ENCODE measurements at regions not wholly inside any gene's neighbourhood (a gene's known extent, or its start where the extent isn't known, plus 50 kb on each side); places are given as distances from the start of the nearest gene placed in this dataset.

DNA sequence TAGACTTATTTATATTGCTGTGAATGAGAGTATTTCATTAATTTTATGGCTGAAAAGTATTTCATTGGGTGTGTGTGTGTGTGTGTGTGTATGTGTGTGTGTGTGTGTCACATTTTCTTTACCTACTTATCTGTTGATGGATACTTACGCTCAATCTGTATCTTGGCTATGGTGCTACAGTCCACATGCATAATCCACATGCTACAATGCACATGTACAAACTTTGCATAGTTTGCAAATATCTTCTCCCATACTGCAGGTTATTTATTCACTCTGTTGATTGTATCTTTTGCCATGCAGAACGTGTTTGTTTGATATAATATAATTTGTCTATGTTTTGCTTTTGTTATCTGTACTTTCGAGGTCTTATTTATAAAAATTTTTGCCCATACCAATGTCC is 167.8 kb downstream of the RAB28 start:
- DNase-seq (ENCODE audit: low read depth): no peak

- DNase-seq (ENCODE audit: low read depth): no peak
Observed at GRCh38 chr4:13313856-13314255, 170.3 kb downstream of the RAB28 start.

GRCh38 chr4:13312264-13312663 is 171.9 kb downstream of the RAB28 start:
- no peak for DNase-seq (ENCODE audit: low read depth)

DNA sequence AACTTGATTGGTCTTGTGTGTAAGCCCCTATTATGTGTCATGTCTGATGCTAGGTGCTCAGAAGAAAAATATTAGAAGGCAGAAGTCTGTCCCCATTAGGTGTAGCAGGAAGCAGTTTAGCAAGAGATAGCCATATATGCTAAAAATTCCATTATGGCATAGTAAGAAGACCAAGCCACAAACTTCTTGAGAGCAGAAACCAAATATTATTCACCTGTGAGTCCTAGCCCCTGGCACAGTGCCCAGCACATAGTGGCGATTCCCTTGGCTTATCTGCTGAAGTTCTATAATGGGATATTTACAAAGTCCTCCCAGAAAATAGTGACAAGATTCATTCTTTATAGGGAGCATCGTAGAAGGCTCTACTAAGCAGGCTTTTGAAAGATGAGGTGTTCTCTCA is 174.4 kb downstream of the RAB28 start:
- DNase-seq (ENCODE audit: low read depth): no peak

DNA sequence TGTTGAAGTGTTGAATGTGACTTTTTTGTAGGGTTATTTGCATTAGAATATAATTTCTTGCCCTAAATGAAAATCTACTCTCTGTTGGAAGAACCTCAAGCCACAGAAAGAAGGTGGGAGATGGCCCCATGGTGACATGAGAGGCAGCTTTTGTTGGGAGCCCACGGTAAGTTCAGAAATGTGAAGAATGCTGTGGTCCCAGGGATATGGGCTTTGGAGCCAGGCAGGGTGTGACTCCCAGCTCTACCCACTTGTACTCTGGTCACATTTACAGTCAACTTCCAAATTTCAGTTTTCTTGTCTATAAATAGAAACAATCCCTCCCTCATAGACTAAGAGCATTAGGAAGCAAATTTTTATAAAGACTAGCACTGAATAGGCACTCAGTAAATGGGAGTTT is 177.8 kb downstream of the RAB28 start:
- no peak for DNase-seq (ENCODE audit: low read depth)

DNA sequence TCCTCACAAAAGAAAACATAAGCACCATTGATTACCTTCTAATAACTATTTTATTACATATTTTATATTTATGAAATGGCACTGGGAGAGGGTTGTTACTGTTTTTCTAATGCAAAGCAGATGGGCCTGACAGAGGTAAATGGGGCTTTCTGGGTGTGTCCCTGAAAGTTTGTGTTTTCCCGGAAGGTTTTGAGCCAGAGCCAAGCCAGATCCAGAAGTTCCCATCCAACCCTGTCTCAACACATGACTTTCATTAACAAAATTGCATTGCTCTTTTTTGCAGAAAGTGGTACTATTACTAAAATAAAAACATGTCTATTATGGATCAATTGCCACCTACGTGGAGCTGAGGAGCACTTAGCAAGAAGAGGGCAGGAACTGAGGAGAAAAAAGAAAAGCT is 181.3 kb downstream of the RAB28 start:
- no peak for DNase-seq (ENCODE audit: low read depth)

DNA sequence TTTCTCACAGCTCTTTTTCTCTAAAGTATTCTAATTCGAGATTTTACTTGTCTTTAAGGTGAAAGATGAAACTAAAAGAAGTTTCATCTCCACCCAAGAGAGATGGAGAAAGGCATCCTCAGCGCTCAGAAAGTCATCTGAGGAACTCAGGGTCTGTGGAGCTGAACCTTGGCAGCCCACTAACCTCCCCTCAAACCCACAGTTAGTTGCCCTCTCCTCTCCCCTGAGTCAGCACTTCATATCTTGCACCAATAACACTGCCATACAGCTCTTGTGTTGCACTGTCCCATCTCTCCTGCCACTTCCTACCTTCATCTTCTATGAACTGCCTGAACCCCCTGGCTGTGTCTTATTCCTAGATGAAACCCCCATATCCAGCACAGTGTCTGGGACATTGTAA is 184.8 kb downstream of the RAB28 start:
- no peak for DNase-seq (ENCODE audit: low read depth)

- DNase-seq (ENCODE audit: low read depth): no peak
Observed at GRCh38 chr4:13298655-13299054, 185.5 kb downstream of the RAB28 start.

DNA sequence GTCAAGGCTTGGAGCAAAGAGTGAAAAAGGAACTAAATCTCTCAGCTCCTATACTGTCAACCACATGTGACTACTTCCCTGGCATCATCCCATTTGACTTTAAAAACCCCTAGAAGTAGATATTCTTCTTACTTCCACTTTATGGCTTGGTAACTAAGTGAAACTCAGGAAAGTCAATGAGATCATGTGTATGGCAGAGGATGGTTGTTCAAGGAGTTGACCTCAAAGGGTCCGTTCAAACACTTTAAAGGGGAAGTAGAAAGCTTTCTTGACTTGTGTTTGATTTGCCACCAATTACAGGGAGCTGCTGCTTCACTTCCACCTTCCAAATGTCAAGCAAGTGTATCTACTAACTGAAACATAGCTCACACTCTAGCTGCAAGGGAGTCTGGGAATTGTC is 187.2 kb downstream of the RAB28 start:
- no peak for DNase-seq (ENCODE audit: low read depth)

GRCh38 chr4:13294961-13295605 is 189.1 kb downstream of the RAB28 start:
- no peak for DNase-seq (ENCODE audit: low read depth)

DNA sequence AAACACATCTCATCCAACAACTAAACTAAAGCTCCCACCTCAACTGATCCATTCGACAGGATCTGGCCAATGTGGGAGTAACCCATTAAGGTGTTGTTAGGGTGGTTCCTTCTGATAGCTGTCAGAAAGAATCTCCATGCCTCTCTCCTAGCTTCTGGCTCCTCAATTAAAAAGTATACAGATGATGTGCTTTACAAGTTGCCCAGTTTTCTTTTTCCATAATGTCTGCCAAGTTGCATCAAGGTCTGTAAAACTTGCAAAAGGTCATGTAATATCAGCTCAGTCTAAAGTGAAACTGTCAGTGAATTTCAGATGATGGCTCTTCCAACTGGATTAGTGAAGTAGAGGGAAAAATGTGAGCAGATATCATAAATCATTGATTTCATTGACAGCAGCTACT is 191.8 kb downstream of the RAB28 start:
- DNase-seq (ENCODE audit: low read depth): no peak

DNA sequence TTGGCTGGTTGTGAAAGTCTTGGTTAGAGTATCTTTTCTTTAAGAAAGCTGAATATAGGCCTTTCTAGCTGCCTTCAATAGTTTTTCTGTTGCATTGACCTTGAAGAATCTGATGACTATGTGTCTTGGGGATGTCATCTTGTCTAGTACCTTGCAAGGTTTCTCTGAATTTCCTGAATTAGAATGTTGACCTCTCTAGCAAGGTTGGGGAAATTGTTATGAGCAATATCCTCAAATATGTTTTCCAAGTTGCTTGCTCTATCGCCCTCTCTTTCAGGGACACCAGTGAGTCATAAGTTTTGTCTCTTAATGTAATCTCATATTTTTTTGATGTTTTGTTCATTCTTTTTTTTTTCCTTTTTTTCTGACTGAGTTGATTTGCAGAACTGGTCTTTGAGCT is 194.7 kb downstream of the RAB28 start:
- DNase-seq (ENCODE audit: low read depth): no peak

GRCh38 chr4:13285336-13285735 is 198.8 kb downstream of the RAB28 start:
- no peak for DNase-seq (ENCODE audit: low read depth)

GRCh38 chr4:13284932-13285331 is 199.2 kb downstream of the RAB28 start:
- no peak for DNase-seq (ENCODE audit: low read depth)

DNA sequence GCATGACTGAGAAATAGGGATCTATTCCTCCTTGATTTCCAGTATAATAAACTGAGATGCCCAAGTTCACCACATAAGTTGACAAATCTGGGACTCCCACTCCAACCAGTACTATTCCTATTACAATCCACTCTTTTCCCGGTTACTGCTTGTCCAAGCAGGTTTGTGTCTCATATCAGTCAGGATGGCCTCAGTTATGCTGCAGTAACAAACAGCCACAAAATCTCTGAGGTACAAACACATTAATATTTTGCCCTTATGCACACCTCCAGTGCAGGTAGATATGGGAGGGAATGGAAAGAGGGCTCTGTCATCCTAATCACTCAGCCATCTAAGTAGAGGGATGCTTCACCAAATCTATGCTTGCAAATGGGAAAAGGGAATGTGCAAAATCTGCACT is 207.8 kb downstream of the RAB28 start:
- DNase-seq (ENCODE audit: low read depth): no peak

GRCh38 chr4:13268703-13269102 is 215.4 kb downstream of the RAB28 start:
- DNase-seq (ENCODE audit: low read depth): no peak

DNA sequence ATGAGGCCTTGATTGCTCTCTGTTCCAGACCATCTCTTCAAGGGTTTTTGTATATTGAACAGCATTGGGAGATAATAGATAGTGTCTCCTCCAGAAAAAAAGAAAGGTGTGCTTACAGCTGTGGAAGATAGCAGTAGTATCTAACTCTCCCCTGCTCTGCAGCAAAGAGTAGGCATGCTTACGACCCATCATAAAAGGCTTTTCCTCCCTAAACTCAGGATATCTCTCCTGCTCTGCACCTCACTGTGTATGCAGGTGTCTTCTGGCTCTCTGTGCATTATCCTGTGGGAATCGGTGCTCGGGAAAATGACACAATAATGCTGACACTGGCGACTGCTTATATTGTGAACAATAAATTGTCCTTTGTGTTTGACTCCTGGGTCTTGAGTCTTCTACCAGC is 216.0 kb downstream of the RAB28 start:
- no peak for DNase-seq (ENCODE audit: low read depth)

- DNase-seq (ENCODE audit: low read depth): no peak
Observed at GRCh38 chr4:13267091-13267490, 217.0 kb downstream of the RAB28 start.

DNA sequence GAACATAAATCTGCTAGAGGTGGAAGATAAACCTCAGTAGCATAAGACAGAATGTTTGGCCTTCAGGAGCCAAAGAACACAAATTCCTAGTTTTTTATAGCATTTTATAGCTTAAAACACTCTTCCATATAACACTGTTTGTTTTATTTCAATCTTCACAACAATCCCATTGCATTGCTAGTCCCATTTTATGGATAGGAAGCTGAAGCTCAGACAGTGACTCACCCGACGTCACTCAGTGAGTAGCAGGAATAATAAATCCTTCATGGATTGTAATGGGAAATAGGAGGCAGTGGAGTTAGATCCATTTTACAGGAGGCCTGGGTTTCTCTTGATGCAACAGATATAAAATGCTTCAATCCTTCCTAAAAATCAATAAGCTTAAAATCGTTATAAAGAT is 217.5 kb downstream of the RAB28 start:
- DNase-seq (ENCODE audit: low read depth): no peak

GRCh38 chr4:13263967-13264525 is 220.1 kb downstream of the RAB28 start:
- DNase-seq (ENCODE audit: low read depth): no peak

DNA sequence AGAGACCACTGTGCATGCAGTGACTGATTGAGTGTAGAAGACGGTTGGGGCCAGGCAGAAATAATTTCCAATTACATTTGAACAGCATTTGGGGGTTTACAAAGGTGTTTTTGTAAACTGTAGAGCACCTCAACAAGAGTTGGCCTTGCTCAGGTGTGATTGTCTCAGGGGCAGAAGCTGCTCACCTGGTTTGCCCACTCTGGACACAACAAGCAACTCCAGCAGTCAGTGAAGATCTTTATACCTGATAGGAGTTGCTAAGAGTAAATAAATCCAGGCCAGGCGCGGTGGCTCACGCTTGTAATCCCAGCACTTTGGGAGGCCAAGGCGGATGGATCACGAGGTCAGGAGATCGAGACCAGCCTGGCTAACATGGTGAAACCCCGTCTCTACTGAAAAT is 221.3 kb downstream of the RAB28 start:
- DNase-seq (ENCODE audit: low read depth): no peak

DNA sequence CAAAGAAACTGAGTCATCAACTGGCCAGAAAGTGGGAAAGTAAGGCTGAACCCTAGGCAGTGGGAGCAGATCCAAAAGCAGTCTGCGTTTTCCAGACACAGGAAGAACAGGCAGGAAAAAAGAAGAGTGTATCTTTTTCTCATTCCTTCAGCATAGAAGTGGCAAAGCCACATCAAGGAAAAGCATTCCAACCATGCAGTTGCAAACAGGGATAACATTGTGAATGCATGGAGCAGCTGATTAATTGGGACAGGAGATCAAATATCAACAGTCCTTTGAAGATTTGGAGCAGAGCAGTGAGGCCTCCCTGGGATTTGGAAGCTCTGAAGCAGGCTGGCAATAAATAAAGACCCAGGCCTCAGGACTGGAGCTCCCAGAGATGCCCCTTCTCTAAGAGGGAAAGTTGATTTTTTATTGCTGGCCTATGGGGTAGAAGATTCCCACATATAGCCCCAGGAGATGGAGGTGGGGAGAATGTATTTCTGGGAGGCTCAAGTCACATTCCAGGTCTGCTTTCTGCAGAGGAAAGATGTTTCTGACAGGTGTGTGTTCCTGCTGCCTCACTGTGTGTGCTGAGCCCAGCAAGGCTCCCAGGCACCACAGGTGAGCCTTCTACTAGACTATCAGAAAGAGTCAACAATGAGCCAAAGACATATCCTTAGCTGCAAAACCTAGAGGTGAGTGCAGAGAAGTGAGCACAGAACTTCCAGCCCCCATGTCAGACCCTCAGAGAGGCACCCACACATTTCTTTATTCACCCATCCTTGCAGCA is 222.5 kb downstream of the RAB28 start:
- DNase-seq (ENCODE audit: low read depth): no peak

DNA sequence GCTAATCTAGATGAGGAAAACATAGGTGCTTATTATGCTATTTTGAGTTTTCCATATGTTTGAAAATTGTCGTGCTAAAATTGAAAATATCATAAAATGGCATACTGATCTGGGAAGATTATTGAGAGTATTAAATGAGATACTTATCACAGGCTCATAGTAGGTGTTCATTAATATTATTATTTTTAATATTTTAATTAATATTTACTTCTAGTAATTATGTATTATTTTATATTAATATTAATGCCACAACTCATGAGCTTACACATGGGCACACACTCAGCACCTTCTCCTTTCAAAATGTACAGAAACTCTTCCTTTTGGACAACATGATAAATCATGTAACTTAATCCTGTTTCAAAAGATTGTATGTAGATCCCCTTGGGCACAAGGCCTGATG is 223.6 kb downstream of the RAB28 start:
- DNase-seq (ENCODE audit: low read depth): no peak

DNA sequence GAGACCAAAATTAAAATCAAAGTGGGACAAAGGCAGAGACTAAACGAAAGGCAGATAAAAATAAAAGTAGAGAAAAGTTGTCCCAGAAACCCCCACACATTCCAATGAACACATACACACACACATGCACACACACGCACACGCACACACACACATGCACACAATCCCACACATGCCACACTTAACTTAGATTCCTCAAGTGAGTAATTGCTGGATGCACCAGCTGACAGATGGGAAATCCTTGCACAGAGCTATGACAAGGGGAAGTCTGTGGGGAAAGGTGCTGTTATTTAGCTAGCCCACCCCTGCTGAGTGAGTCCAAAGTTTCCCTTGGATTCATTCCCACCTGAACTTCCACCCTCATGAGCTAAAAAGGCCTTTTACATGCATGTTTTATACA is 233.9 kb downstream of the RAB28 start:
- DNase-seq (ENCODE audit: low read depth): no peak
